ENCODE measurements at regions not wholly inside any gene's neighbourhood (a gene's known extent, or its start where the extent isn't known, plus 50 kb on each side); places are given as distances from the start of the nearest gene placed in this dataset.
"Not testable (repeated sequence)": the region's sequence is repeated elsewhere in the genome, so short reads cannot be mapped to it uniquely, and the experiment has no call there.

DNA sequence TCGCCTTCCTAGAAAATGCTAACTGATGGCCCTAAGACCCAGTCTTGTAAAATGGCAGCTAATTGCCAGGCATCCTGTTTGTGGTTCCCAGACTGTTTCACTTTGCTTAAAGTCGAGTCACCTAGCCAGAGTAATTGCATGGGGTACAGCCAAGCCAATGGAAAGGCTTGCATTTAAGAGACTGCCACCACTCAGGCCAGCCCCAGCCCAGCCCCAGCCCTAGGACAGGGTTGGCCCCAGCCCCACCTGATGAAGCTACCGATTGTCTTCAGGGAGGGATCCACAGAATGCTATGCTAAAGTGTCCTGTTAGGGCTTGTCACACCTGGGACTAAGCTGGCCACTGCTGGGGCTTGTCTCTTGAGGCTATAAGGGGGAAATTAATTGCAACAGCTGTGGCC lies 194.6 kb upstream of the KLF3 start:
- Mint-ChIP-seq H3K27ac (no peak overlapping the region), H3K4me1 (peaks cover 5% of the 10 kb centered on the region), H3K27me3 (no peaks in the 10 kb centered on the region), H3K36me3 (peaks cover 12% of the 10 kb centered on the region), H3K9me3 (peaks cover 15% of the 10 kb centered on the region), H3K4me3 (no peak overlapping the region)
- DNase-seq: no peak

DNA sequence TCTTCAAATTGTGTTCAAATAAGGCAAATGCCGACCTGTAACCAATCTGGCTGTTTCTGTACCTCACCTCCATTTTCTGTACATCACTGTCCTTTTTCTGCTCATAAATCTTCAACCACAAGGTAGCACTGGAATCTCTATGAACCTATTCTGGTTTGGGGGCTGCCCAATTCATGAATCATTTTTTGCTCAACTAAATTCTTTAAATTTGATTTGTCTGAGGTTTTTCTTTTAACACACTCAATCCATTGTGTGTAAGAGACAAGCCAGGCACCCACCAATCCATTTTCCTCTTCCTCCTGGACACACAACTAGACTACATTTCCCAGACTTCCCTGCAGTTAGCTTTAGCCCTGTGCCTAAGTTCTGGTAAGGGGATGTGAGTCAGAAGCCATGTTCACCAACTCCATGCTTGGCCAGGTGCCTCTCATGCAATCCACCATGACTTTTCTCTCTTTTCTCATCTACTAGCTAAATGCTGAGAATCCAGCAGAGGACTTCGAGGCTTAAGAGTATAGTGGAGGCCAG lies 193.2 kb upstream of the KLF3 start:
- H3K27me3 Mint-ChIP-seq: no peaks in the 10 kb centered on the region
- H3K36me3 Mint-ChIP-seq: peaks cover 12% of the 10 kb centered on the region
- H3K27ac Mint-ChIP-seq: no peak overlapping the region
- peaks cover 3% of the 10 kb centered on the region for H3K4me1 Mint-ChIP-seq
- peaks cover 19% of the 10 kb centered on the region for H3K9me3 Mint-ChIP-seq
- no peak for DNase-seq
- no peak overlapping the region for H3K4me3 Mint-ChIP-seq

DNA sequence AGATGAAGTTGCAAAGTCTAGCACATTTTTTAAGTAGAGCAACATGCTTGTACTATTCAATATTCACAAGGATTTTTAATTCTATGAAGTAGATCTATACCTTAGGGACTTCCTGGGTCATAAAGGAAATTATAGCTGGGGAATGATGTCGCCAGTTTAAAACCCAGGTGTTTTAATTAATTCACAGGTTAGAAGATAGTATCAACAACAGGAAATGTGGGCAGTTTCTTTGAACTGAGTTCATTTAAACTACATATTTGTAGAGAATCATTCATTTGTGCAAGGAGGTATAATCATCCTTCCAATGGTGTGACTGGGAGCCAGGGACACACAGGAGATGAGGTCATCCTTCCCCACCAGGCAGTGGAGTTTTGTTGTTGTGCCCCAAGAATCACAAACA lies 181.3 kb upstream of the KLF3 start:
- Mint-ChIP-seq H3K36me3 (peaks cover 2% of the 10 kb centered on the region), H3K9me3 (peaks cover 6% of the 10 kb centered on the region), H3K27me3 (no peaks in the 10 kb centered on the region), H3K27ac (peak overlapping the region; percentile 19), H3K4me3 (no peak overlapping the region), H3K4me1 (peaks cover 7% of the 10 kb centered on the region)
- DNase-seq: no peak

DNA sequence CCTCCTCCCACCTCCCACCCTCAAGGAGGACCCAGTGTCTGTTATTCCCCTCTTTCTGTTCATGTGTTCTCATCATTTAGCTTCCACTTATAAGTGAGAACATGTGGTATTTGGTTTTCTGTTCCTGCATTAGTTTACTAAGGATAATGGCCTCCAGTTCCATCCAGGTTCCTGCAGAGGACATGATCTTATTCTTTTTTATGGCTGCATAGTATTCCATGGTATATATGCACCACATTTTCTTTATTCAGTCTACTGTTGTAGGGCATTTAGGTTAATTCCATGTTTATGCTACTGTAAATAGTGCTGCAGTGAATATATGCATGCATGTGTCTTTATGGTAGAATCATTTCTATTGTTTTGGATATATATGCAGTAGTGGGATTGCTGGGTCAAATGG lies 180.4 kb upstream of the KLF3 start:
- not testable (repeated sequence) for H3K36me3 Mint-ChIP-seq, H3K4me3 Mint-ChIP-seq, H3K9me3 Mint-ChIP-seq, H3K27me3 Mint-ChIP-seq, H3K4me1 Mint-ChIP-seq, DNase-seq, H3K27ac Mint-ChIP-seq

DNA sequence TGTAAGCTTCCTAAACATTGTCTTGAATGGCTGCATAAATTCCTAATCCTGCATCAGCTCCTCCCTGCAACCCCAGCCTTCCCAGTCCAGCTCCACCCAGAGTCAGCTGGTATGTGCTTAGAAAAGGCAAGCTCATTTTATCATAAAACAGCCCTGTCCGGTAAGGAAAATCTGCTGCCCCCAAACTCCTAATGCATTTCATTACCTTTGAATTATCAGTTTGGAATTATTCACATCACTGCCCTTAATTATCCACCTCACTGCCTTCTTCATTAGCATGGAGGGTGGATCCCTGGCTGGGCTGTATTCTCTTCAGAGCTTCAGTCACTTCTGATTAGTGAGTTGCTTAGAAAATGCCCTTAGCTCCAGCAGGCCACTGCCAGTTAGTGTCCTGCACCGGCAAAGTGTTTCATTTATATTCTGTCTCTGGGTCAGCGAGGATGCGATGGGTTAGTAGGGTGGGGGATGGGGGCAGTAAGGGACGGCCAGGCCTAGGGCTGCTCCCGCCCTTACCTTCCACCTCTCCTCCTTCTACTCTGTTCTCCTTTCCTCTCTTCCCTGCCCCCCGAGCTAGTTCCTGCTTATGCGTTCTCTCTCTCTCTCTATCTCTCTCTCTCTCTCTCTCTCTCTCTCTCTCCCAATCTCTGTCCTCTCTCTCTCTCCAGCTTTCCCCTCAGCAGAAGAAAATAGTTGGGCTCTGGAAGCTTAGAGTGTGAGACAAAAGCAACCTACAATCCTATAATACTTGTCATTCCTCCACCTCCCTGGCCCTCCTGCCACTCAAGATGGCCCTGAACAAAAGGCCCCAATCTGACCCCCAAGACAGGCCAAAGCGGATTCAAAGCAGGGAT lies 174.8 kb upstream of the KLF3 start:
- Mint-ChIP-seq H3K9me3 (no peaks in the 10 kb centered on the region), H3K4me1 (peaks cover 32% of the 10 kb centered on the region), H3K36me3 (no peaks in the 10 kb centered on the region), H3K27me3 (no peaks in the 10 kb centered on the region), H3K27ac (peak overlapping the region; percentile 98), H3K4me3 (peak overlapping the region; percentile 84)
- no peak for DNase-seq

DNA sequence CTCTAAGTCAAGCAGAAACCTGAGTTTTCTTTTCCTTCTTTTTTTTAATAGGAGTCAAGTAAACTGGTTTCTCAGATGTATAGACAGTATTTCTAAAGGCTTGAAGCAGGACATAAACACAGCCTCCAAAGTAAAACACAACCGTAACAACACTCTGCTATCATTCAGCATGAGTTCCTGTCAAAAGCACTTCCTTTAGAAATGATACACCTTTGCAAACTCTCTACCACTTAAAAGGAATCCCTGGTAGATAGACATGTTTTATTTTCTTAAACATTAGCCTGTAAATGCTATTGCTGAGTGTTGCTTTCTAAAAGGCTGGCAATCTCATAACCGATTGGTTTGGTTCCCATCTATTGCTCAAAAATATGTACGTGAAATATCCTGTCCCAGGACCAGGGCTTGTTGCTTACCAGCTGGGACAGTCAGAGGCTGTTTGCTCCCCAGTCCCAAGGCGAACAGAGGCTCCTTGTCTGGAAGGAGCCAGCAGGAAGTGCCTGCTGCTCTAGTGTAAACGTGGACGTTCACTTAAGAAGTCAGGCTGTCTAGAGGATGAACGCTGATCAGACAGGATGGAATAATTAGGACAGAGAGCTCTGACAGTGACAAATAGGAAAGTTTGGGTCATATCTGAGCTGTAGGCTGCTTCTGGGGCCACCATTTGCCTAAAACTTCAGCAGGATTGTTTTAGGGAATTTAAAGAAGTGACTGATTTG lies 173.9 kb upstream of the KLF3 start:
- Mint-ChIP-seq H3K27me3 (no peaks in the 10 kb centered on the region), H3K27ac (peak overlapping the region; percentile 98), H3K4me3 (peak overlapping the region; percentile 84), H3K9me3 (no peaks in the 10 kb centered on the region), H3K4me1 (peaks cover 32% of the 10 kb centered on the region), H3K36me3 (no peaks in the 10 kb centered on the region)
- no peak for DNase-seq

DNA sequence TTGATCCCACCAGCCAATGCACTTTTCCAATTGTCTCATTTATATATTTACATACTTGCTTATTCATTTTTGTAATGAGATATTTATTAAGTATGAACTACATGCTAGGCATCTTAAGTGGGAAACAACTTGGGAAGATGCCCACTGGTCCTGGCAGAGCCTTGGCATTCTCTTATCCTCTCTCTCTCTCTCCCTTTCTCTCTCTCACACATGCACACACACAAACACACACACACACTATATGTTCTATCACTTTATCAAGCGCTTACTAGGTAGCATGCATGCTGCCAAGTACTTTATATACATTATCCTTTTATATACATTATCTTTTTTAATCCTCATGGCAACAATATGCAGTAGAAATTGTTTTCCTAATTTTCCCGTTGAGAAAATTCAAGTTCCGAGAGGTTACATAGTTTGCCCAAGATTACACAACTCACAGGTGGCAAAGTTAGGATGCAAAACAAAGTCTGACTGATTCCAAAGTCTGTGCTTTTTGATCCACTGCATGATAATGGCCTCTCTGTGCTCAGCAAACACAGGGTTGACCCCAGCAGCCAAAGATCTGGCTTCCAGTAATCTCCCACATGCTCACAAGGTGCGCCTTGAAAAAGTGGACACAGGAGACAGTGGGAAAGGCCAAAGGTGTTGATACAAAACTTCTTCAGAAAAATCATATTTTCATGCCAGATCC lies 173.1 kb upstream of the KLF3 start:
- Mint-ChIP-seq H3K27me3 (no peaks in the 10 kb centered on the region), H3K4me3 (peak overlapping the region; percentile 84), H3K27ac (peak overlapping the region; percentile 98)

DNA sequence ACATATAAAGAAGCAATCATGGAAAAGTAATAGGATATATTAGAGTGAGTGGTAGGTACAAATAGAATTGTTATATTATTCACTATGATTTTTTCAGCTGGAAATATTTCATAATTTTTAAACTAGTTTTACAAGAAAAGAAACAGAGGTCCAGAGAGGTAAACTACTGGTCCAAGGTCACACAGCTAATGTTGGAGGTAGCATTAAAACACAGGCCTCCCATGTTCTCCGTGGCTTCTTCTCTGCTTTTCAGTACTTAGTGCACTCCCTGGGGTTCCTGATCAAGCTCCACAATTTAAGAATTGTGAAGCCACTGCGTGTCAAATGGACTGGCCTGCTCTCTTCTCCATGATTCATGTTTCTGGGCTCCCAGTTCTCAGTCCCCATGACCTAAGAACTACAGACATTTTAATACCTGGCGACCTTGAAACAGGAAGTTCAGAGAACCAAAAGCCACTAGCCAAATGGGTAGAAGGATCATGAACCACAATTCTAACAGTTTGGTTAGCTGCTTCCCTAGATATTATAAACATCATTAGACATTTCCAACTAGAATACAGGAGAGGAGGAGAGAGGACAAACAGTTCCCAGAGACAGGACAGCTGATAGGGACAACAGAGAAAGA lies 172.0 kb upstream of the KLF3 start:
- Mint-ChIP-seq H3K4me3 (no peak overlapping the region), H3K36me3 (no peaks in the 10 kb centered on the region), H3K27me3 (no peaks in the 10 kb centered on the region), H3K9me3 (no peaks in the 10 kb centered on the region), H3K27ac (no peak overlapping the region), H3K4me1 (peaks cover 32% of the 10 kb centered on the region)
- no peak for DNase-seq

More for the DNA sequence above, 173.1 kb upstream of the KLF3 start:
- no peak for DNase-seq
- H3K4me1 Mint-ChIP-seq: peaks cover 32% of the 10 kb centered on the region
- no peaks in the 10 kb centered on the region for H3K9me3 Mint-ChIP-seq
- H3K36me3 Mint-ChIP-seq: no peaks in the 10 kb centered on the region

DNA sequence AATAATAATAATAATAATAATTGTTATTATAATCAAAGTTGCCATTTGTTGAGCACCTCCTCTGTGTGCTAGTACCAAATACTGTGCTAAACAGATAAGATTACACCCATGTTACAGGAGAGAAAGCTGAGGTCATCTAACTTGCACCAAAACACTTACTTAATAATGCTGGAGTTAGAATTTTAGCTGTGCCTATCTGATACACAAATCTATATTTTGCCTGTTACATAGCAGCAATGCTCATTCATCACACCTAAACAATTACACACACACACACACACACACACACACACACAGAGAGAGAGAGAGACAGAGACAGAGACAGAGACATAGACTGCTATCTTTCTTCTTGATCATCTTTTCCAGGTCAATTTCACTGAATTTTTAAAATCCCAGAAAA lies 170.9 kb upstream of the KLF3 start:
- DNase-seq: no peak
- Mint-ChIP-seq H3K27ac (no peak overlapping the region), H3K4me3 (no peak overlapping the region), H3K36me3 (no peaks in the 10 kb centered on the region), H3K4me1 (peaks cover 32% of the 10 kb centered on the region), H3K9me3 (no peaks in the 10 kb centered on the region), H3K27me3 (no peaks in the 10 kb centered on the region)

DNA sequence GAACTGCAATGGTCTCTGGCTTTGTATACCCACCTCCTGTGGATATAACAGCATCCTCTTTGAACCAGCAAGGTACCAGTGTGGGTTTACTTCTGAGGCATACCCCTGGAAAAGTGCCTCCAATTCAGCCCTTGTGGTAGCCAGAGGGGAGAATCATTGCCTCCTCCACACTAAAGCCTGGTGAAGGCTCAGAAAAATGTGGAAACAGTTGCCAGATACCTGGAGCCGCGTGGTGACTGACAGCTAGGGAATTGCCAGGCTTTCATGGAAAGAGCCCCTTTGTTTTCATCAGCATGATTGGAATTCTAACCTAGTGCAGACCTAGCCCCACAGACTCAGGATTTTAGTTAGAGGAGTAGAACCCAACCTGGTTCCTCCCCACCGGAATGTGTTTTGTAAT lies 168.6 kb upstream of the KLF3 start:
- no peak for DNase-seq
- Mint-ChIP-seq H3K4me1 (peaks cover 15% of the 10 kb centered on the region), H3K27ac (no peak overlapping the region), H3K4me3 (no peak overlapping the region), H3K9me3 (no peaks in the 10 kb centered on the region), H3K27me3 (no peaks in the 10 kb centered on the region), H3K36me3 (no peaks in the 10 kb centered on the region)

DNA sequence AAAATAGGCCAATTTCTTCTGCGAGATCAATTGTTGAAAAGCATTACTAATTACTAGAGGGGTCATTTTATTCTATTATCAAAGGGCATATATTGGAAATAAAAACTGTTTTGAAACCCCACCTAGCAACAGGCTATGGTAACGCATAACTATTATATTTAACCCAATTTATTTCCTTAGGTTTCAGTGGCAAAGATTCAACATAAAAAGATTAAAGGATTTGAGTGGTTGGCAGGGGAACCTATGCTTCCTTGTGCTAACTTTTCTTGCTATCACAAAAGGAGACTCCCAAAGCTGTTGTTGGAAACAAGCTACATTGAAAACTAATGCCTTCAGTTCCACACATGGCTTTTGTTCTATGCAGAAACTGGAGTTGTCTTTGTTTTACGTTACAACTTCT lies 166.9 kb upstream of the KLF3 start:
- H3K4me3 Mint-ChIP-seq: no peak overlapping the region
- H3K27me3 Mint-ChIP-seq: no peaks in the 10 kb centered on the region
- DNase-seq: no peak
- no peaks in the 10 kb centered on the region for H3K9me3 Mint-ChIP-seq
- peaks cover 2% of the 10 kb centered on the region for H3K4me1 Mint-ChIP-seq
- no peak overlapping the region for H3K27ac Mint-ChIP-seq
- H3K36me3 Mint-ChIP-seq: no peaks in the 10 kb centered on the region

DNA sequence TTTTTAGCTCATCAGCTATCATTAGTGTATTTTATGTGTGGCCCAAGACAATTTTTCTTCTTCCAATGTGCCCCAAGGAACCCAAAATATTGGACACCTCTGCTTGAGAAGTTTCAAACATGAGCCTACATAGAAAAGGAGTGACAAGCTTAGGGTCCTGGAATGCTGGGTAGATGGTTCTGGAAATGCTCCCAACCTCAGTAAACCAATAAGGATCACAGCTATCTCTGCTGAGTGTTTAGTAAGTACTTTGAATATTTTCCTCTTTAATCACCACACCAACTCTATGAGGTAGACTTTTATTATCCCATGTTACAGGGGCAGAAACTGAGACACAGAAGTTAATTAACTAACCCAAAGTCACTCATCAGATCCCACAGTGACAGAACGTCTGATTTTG lies 164.9 kb upstream of the KLF3 start:
- Mint-ChIP-seq H3K9me3 (no peaks in the 10 kb centered on the region), H3K27me3 (no peaks in the 10 kb centered on the region), H3K36me3 (no peaks in the 10 kb centered on the region), H3K27ac (no peak overlapping the region), H3K4me1 (peaks cover 10% of the 10 kb centered on the region), H3K4me3 (no peak overlapping the region)
- no peak for DNase-seq

DNA sequence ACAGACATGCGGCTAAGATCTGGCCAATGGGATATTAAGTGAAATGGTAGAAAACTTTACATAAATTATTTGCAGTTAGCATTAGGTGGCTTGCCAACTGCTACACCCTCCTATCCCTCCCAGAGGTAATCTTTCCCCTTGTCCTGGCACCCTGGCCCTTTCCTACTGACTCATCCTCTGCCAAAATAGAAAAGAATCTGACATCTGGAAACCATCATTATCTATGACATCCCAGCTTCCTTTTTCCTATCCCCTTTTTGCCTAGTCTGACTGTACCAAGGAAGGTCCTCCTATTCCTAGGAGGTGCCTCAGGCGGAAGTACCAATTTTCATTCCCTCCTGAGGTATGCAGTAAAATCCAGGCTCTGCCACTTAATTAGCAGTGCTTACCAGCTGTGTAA lies 163.6 kb upstream of the KLF3 start:
- Mint-ChIP-seq H3K27ac (no peak overlapping the region), H3K4me3 (no peak overlapping the region), H3K4me1 (peaks cover 18% of the 10 kb centered on the region), H3K36me3 (no peaks in the 10 kb centered on the region), H3K27me3 (no peaks in the 10 kb centered on the region), H3K9me3 (no peaks in the 10 kb centered on the region)
- no peak for DNase-seq

DNA sequence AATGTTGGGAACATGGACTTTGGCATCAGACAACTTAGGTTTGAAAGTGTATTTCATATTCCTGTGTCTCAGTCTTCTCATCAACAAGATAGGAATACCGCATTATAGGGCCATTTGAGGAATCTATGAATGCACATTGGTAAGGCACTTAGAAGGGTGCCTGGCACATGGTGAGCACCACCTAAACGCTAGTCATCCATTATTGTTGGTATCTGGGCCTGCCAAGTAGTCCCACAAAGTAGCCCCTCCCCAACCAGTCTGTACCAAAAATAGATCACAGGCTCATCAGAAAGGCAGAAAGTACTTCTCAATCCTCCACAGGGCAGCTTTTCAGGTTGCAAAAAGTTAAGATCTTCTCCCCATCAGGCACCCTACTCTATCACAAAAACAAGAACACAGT lies 162.3 kb upstream of the KLF3 start:
- H3K36me3 Mint-ChIP-seq: no peaks in the 10 kb centered on the region
- H3K4me1 Mint-ChIP-seq: peaks cover 28% of the 10 kb centered on the region
- H3K27ac Mint-ChIP-seq: no peak overlapping the region
- no peaks in the 10 kb centered on the region for H3K27me3 Mint-ChIP-seq
- no peaks in the 10 kb centered on the region for H3K9me3 Mint-ChIP-seq
- DNase-seq: no peak
- no peak overlapping the region for H3K4me3 Mint-ChIP-seq
